ENCODE measurements at regions not wholly inside any gene's neighbourhood (a gene's known extent, or its start where the extent isn't known, plus 50 kb on each side); places are given as distances from the start of the nearest gene placed in this dataset.
A peak's percentile ranks its signal among the peaks of the same experiment; 100 is the strongest.

DNA sequence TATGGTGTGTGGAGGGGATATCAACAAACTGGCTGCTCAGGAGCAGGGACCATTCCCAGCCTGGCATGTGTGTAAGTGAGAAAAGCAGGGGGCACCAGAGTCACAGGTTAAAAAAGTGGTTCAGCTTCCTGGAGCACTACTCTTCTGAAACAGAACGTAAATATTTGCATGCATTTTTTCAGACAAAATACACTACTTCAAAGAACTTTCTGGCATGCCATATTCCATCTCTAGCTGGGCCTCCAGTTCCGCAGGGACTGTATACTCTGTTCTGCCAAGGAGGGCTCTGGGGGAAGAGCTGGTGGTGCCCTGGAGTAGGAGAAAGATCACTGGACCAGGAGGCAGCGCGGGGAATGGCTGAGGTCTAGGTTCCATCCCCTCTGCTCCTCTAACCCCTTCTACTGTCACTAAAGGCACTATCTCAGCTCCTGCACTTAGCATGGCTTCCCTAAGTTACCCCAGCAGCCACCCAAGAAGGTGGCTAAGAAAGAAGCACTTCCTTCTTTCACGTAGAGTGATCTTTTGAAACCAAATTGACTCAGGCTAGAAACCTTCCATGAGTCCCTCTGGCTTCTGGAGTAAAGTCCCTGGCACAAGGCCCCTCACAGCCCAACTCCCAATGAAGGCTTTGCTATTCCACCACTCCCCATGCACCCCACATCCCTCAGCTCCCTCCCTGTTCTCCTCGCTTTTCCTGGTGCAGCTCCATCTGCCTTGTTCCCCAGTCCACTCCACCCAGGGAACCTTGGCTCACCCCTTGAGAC lies 57.6 kb upstream of the CABLES1 start:
- H3K79me2 ChIP-seq (ENCODE audit: control insufficient read depth, insufficient read depth, low read length, unreplicated experiment), result no peaks in the 10 kb centered on the region
- no peaks in the 10 kb centered on the region for H3K36me3 ChIP-seq (ENCODE audit: insufficient read depth, low read length)
- H3K27ac ChIP-seq (ENCODE audit: low read depth, low read length), result no peak overlapping the region
- H2AFZ ChIP-seq (ENCODE audit: low read length, unreplicated experiment), result peak overlapping the region; percentile 17
- H3K4me1 ChIP-seq (ENCODE audit: control insufficient read depth, insufficient read depth, low read length, unreplicated experiment), result peaks cover 9% of the 10 kb centered on the region
- no peak overlapping the region for H3K4me3 ChIP-seq (ENCODE audit: low read depth, low read length)
- no peaks in the 10 kb centered on the region for H3K27me3 ChIP-seq (ENCODE audit: insufficient read depth, low read length)

DNA sequence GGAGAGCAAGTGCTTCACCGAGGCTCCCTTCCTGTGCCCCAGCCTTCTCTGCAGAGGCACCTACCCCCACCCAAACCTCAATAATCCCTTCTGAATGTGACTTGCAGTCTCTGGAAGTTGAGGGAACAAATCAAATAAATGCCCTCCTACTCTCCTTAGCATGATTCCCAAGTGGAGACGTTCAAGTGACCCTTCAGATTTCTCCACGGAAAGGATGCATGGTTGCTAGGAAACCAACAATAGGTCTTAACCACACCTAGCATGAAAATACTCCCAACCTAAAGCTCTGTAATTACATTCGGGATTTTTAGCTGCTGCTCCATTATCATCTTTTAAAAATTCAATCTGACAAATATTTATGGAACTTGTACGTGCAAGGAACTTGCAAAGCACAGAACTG lies 50.2 kb upstream of the CABLES1 start:
- no peaks in the 10 kb centered on the region for H3K79me2 ChIP-seq (ENCODE audit: control insufficient read depth, insufficient read depth, low read length, unreplicated experiment)
- H2AFZ ChIP-seq (ENCODE audit: low read length, unreplicated experiment), result no peak overlapping the region
- no peak overlapping the region for H3K27ac ChIP-seq (ENCODE audit: low read depth, low read length)
- no peak overlapping the region for H3K4me3 ChIP-seq (ENCODE audit: low read depth, low read length)
- H3K36me3 ChIP-seq (ENCODE audit: insufficient read depth, low read length), result no peaks in the 10 kb centered on the region
- peaks cover under 1% of the 10 kb centered on the region for H3K4me1 ChIP-seq (ENCODE audit: control insufficient read depth, insufficient read depth, low read length, unreplicated experiment)
- no peaks in the 10 kb centered on the region for H3K27me3 ChIP-seq (ENCODE audit: insufficient read depth, low read length)
